Activated naive CD8-positive, alpha-beta T cell (primary cell): ENCODE measurements at regions not wholly inside any gene's neighbourhood (a gene's known extent, or its start where the extent isn't known, plus 50 kb on each side); places are given as distances from the start of the nearest gene placed in this dataset.

Experiments used
- H3K27ac Mint-ChIP-seq: one replicate; pipeline ENCODE4 v1.8.0; 2021; ENCODE audit warnings: mixed read lengths
- H3K27me3 Mint-ChIP-seq: one replicate; pipeline ENCODE4 v1.8.0; 2021; ENCODE audit warnings: mixed read lengths
- H3K36me3 Mint-ChIP-seq: one replicate; pipeline ENCODE4 v1.8.0; 2021; ENCODE audit warnings: mixed read lengths
- H3K4me1 Mint-ChIP-seq: one replicate; pipeline ENCODE4 v1.8.0; 2021; ENCODE audit warnings: low read depth, mixed read lengths
- H3K4me3 Mint-ChIP-seq: one replicate; pipeline ENCODE4 v1.8.0; 2021; ENCODE audit warnings: mild to moderate bottlenecking, mixed read lengths
- H3K9me3 Mint-ChIP-seq: one replicate; pipeline ENCODE4 v1.8.0; 2021; ENCODE audit warnings: low read depth, mixed read lengths

DNA sequence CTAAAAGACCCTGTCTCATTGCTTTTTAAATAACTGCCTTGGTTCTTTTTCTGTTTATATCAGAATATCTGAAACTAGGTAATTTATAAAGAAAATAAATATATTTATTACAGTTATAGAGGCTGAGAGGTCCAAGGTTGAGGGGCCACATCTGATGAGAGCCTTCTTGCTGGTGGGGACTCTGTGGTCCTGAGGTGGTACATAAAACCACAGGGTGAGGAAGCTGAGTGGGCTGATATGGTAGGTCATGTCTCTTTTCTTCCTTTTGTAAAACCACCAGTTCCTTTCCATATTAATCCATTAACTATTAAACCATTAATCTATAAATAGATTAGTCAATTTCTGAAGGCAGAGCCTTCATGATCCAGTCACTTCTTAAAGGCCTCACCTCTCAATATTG lies 109.5 kb upstream of the SPRY2 start:
- Mint-ChIP-seq H3K27ac (no peak overlapping the region), H3K36me3 (no peaks in the 10 kb centered on the region), H3K9me3 (no peaks in the 10 kb centered on the region), H3K27me3 (peaks cover 3% of the 10 kb centered on the region), H3K4me3 (no peak overlapping the region), H3K4me1 (no peaks in the 10 kb centered on the region)

- H3K36me3 Mint-ChIP-seq, result no peaks in the 10 kb centered on the region
- H3K9me3 Mint-ChIP-seq, result no peaks in the 10 kb centered on the region
- no peak overlapping the region for H3K4me3 Mint-ChIP-seq
- H3K27me3 Mint-ChIP-seq, result peaks cover 3% of the 10 kb centered on the region
- no peaks in the 10 kb centered on the region for H3K4me1 Mint-ChIP-seq
- no peak overlapping the region for H3K27ac Mint-ChIP-seq
Measured at GRCh38 chr13:80448725-80449124, 107.8 kb upstream of the SPRY2 start.

DNA sequence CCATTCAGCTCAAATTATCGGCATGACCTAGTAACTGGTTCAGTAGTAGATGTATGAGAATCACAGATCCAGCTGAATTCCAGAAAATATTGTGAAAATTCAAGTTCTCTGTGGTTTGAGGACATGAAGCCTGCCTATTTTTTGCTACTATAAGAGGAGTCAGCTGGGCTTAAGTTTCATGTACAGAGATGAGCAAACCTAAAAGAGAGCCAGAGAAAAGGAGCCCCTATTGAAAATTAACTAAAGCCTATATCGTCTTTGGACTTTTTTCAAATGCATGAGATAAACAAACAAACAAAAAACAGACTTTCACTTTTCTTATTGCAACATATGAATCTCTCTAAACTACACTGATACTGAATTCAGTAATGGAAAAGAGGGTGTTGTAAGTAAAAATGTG lies 106.8 kb upstream of the SPRY2 start:
- no peaks in the 10 kb centered on the region for H3K36me3 Mint-ChIP-seq
- H3K4me3 Mint-ChIP-seq, result no peak overlapping the region
- H3K27ac Mint-ChIP-seq, result no peak overlapping the region
- no peaks in the 10 kb centered on the region for H3K9me3 Mint-ChIP-seq
- no peaks in the 10 kb centered on the region for H3K4me1 Mint-ChIP-seq
- peaks cover 3% of the 10 kb centered on the region for H3K27me3 Mint-ChIP-seq

DNA sequence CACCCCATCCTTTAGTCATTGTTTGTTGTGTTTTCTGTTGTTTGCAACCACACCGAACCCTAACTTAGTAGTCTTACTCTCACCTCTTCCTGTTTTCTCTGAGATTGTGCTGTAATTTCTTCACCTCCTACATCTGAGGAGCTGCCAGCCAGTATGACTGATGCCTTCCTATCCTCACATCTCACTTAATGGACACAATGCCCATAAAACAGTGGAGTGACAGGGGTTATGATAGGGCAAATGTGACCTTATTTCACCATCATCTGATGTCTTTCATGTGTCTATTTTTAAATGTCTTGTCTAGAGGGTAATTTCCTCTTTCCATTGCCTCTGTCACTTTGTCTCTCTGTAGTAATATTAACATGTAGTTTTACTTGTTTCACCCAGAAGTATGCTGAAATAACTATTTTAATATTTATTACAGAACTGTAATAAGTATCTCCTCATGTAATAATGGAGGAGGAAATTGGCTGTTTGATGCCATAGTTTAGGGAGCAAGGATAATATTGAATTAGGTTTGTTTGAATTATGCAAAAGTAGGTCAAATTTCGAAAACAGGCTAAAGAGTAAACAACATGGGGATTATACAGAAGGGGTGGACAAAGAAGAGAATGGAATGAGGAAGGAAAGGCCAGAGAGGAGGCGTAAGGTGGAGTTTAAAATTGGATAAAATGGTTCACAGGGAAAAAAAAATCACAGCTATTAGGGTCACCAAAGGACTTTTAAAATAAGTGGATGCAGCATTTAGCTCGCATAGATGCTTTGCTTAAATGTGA lies 103.5 kb upstream of the SPRY2 start:
- H3K27ac Mint-ChIP-seq, result no peak overlapping the region
- H3K36me3 Mint-ChIP-seq, result no peaks in the 10 kb centered on the region
- no peaks in the 10 kb centered on the region for H3K4me1 Mint-ChIP-seq
- H3K9me3 Mint-ChIP-seq, result peaks cover 4% of the 10 kb centered on the region
- H3K4me3 Mint-ChIP-seq, result no peak overlapping the region
- H3K27me3 Mint-ChIP-seq, result no peaks in the 10 kb centered on the region

GRCh38 chr13:80442609-80443008 lies 101.7 kb upstream of the SPRY2 start:
- Mint-ChIP-seq H3K27ac (no peak overlapping the region), H3K36me3 (no peaks in the 10 kb centered on the region), H3K4me1 (no peaks in the 10 kb centered on the region), H3K4me3 (no peak overlapping the region), H3K9me3 (peaks cover 4% of the 10 kb centered on the region), H3K27me3 (no peaks in the 10 kb centered on the region)

GRCh38 chr13:80441968-80442367 lies 101.0 kb upstream of the SPRY2 start:
- Mint-ChIP-seq H3K27ac (no peak overlapping the region), H3K36me3 (no peaks in the 10 kb centered on the region), H3K4me1 (no peaks in the 10 kb centered on the region), H3K4me3 (no peak overlapping the region), H3K27me3 (no peaks in the 10 kb centered on the region), H3K9me3 (peaks cover 4% of the 10 kb centered on the region)

- H3K36me3 Mint-ChIP-seq, result no peaks in the 10 kb centered on the region
- H3K27ac Mint-ChIP-seq, result no peak overlapping the region
- H3K4me1 Mint-ChIP-seq, result no peaks in the 10 kb centered on the region
- H3K4me3 Mint-ChIP-seq, result no peak overlapping the region
- H3K27me3 Mint-ChIP-seq, result peaks cover 3% of the 10 kb centered on the region
- H3K9me3 Mint-ChIP-seq, result peaks cover 4% of the 10 kb centered on the region
Measured at GRCh38 chr13:80438521-80438920, 97.6 kb upstream of the SPRY2 start.

DNA sequence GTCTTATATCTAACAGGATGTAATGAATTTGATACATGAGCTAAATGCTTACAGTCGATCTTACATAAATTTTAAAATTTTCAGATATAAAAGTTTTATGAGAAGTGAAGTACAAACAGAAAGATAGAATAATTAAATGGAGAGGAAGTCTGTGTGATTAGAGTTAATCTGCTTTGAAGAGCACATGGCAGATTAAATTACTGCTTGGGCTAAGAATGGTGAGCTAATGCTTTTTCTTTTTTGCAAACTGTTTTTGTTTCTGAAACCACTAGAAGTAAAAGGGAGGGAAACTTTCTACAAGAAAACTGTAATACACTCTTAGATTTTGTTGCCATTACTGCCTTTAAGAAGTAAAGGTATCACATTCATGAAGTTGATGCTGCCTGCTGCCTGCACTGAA lies 96.3 kb upstream of the SPRY2 start:
- H3K4me1 Mint-ChIP-seq, result no peaks in the 10 kb centered on the region
- peaks cover 3% of the 10 kb centered on the region for H3K27me3 Mint-ChIP-seq
- no peak overlapping the region for H3K27ac Mint-ChIP-seq
- H3K9me3 Mint-ChIP-seq, result peaks cover 4% of the 10 kb centered on the region
- no peaks in the 10 kb centered on the region for H3K36me3 Mint-ChIP-seq
- no peak overlapping the region for H3K4me3 Mint-ChIP-seq

GRCh38 chr13:80436571-80437169 lies 95.7 kb upstream of the SPRY2 start:
- Mint-ChIP-seq H3K4me1 (no peaks in the 10 kb centered on the region), H3K27me3 (peaks cover 3% of the 10 kb centered on the region), H3K9me3 (peaks cover 4% of the 10 kb centered on the region), H3K36me3 (no peaks in the 10 kb centered on the region), H3K4me3 (no peak overlapping the region), H3K27ac (no peak overlapping the region)

GRCh38 chr13:80430561-80430960 lies 89.6 kb upstream of the SPRY2 start:
- Mint-ChIP-seq H3K4me1 (no peaks in the 10 kb centered on the region), H3K9me3 (no peaks in the 10 kb centered on the region), H3K4me3 (no peak overlapping the region), H3K27me3 (peaks cover 3% of the 10 kb centered on the region), H3K27ac (no peak overlapping the region), H3K36me3 (no peaks in the 10 kb centered on the region)

GRCh38 chr13:80428349-80429096 lies 87.6 kb upstream of the SPRY2 start:
- H3K36me3 Mint-ChIP-seq, result no peaks in the 10 kb centered on the region
- H3K9me3 Mint-ChIP-seq, result peaks cover 9% of the 10 kb centered on the region
- H3K4me1 Mint-ChIP-seq, result no peaks in the 10 kb centered on the region
- no peaks in the 10 kb centered on the region for H3K27me3 Mint-ChIP-seq
- no peak overlapping the region for H3K27ac Mint-ChIP-seq
- H3K4me3 Mint-ChIP-seq, result no peak overlapping the region

DNA sequence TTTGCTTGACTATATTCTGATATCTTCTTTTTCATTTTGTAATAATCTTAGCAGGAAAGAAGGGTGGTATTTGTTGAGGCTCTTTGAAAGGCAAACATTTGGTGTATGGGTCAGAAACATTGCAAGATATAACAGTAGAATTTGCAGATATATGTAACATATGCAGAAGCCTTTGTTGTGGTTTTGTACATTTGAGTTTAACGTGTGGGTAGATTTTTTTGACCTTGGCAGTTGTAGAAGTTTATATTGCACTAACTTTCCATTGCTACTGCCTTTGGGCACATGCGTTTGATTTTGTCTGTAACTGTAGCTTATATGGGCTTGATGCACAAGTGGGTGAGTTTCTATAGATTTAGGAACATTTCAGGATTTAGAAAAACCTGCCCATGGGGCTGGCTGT lies 78.5 kb upstream of the SPRY2 start:
- H3K36me3 Mint-ChIP-seq, result no peaks in the 10 kb centered on the region

DNA sequence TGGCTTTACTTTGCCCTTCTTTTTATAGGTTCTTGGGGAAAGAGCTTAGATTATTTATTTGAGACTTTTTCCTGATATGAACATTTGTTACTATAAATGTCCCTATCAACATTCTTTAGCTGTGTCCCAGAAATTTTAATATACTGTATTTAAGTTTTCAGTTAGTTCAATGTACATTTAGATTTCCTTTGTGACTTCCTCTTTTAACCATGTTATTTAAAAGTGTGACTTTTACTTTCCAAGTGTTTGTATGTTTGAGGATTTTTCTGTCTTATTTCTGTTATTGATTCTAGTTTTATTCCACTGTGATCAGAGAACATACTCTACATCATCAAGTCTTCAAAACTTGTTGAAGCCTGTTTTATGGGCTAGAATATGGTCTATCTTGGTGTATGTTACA lies 72.7 kb upstream of the SPRY2 start:
- Mint-ChIP-seq H3K27ac (no peak overlapping the region), H3K27me3 (no peaks in the 10 kb centered on the region), H3K4me3 (no peak overlapping the region), H3K9me3 (no peaks in the 10 kb centered on the region), H3K36me3 (no peaks in the 10 kb centered on the region), H3K4me1 (no peaks in the 10 kb centered on the region)

More for the DNA sequence above, 78.5 kb upstream of the SPRY2 start:
- Mint-ChIP-seq H3K27ac (no peak overlapping the region), H3K27me3 (no peaks in the 10 kb centered on the region), H3K4me1 (no peaks in the 10 kb centered on the region), H3K9me3 (peaks cover 5% of the 10 kb centered on the region), H3K4me3 (no peak overlapping the region)

DNA sequence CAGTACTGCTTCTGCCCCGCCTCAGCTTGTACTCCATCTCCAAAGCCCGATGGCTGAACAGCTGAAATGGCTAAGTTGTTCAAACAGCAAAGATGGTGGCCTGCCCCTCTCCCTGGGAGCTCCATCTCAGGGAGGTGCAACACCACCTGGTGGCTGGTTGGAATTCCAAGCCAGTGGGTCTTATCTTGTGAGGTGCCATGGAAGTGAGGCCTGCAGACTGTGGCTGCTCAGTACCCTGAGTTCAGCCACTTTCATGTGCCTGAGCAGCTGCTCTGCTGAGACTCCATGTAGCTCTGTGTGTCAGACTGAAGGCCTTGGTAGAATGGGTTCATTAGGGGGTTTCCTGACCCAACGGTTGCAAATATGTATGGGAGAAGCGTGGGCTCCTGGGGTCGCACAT lies 67.3 kb upstream of the SPRY2 start:
- no peak overlapping the region for H3K27ac Mint-ChIP-seq
- no peaks in the 10 kb centered on the region for H3K4me1 Mint-ChIP-seq
- no peaks in the 10 kb centered on the region for H3K36me3 Mint-ChIP-seq
- H3K9me3 Mint-ChIP-seq, result peaks cover 23% of the 10 kb centered on the region
- H3K27me3 Mint-ChIP-seq, result no peaks in the 10 kb centered on the region
- no peak overlapping the region for H3K4me3 Mint-ChIP-seq

GRCh38 chr13:80400865-80401426 lies 60.0 kb upstream of the SPRY2 start:
- Mint-ChIP-seq H3K36me3 (no peaks in the 10 kb centered on the region), H3K27ac (no peak overlapping the region), H3K27me3 (no peaks in the 10 kb centered on the region), H3K9me3 (peaks cover 15% of the 10 kb centered on the region), H3K4me1 (peaks cover 20% of the 10 kb centered on the region), H3K4me3 (no peak overlapping the region)
